ENCODE measurements at regions not wholly inside any gene's neighbourhood (a gene's known extent, or its start where the extent isn't known, plus 50 kb on each side); places are given as distances from the start of the nearest gene placed in this dataset.

DNA sequence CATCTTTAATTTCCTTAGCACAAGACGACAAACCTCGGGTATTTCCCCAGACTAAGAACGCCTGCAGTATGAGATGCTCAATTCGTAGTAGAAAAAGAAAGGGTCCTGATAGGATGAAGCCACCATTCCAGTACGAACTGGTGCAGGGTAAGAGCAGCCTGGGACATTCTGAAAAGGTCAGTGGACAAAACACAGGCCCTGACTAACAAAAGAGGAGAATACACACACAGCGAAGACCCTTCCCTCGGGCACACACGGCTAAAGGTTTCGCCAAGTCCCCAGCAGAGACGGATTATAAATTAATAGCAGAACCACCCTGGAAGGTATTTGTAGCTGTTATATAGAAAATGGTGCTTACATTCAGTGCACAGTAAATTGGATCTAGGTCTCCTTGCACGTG is 137.6 kb downstream of the SKIDA1 start:
- dilution Hi-C loops (cut with MboI; ENCODE audit: extremely low pct_ligation_motif_present, low sequenced_read_pairs) = no loop called here
- TF ChIP-seq CTCF (optimal IDR thresholded peaks at IDR 0.05 in 1 of 3, IDR thresholded peaks at IDR 0.05 in 1 of 3, conservative IDR thresholded peaks at IDR 0.05 in 1 of 3; ENCODE audit: extremely low read depth in 1 of 3, insufficient read depth in 2 of 3, low read length in 3 of 3) (no peak), EZH2 (IDR thresholded peaks at IDR 0.05; ENCODE audit: low read length) (no peak)
- DNase-seq (ENCODE audit: low read depth, low spot score) = no peak
- Histone ChIP-seq H3K4me2 (ENCODE audit: control insufficient read depth, extremely low read depth, insufficient read depth, low read depth, low read length) (no peak overlapping the region), H3K79me2 (ENCODE audit: control insufficient read depth, insufficient read depth, low read length) (no peaks in the 10 kb centered on the region), H2AFZ (ENCODE audit: control insufficient read depth, low read length) (no peak overlapping the region), H3K4me3 (ENCODE audit: control insufficient read depth in 2 of 3, extremely low read depth in 1 of 3, insufficient read depth in 2 of 3, low read depth in 1 of 3, low read length in 3 of 3) (no peak overlapping the region), H3K9me3 (ENCODE audit: control insufficient read depth, low read depth, low read length) (no peaks in the 10 kb centered on the region), H3K9ac (ENCODE audit: control insufficient read depth, extremely low read depth, insufficient read depth, low read length) (no peak overlapping the region), H3K9me1 (ENCODE audit: control insufficient read depth, extremely low read depth, insufficient read depth, low read length) (no peaks in the 10 kb centered on the region), H3K4me1 (ENCODE audit: control insufficient read depth, extremely low read depth, insufficient read depth, low read length) (no peaks in the 10 kb centered on the region), H3K27me3 (ENCODE audit: control insufficient read depth, extremely low read depth, insufficient read depth, low read length) (no peaks in the 10 kb centered on the region), H4K20me1 (ENCODE audit: control insufficient read depth, extremely low read depth, insufficient read depth, low read length) (no peaks in the 10 kb centered on the region), H3K36me3 (ENCODE audit: control insufficient read depth in 2 of 2, extremely low read depth in 1 of 2, insufficient read depth in 2 of 2, low read length in 2 of 2) (no peaks in the 10 kb centered on the region), H3K27ac (ENCODE audit: control insufficient read depth, insufficient read depth, low read length) (no peak overlapping the region)
- FAIRE-seq = no peak

DNA sequence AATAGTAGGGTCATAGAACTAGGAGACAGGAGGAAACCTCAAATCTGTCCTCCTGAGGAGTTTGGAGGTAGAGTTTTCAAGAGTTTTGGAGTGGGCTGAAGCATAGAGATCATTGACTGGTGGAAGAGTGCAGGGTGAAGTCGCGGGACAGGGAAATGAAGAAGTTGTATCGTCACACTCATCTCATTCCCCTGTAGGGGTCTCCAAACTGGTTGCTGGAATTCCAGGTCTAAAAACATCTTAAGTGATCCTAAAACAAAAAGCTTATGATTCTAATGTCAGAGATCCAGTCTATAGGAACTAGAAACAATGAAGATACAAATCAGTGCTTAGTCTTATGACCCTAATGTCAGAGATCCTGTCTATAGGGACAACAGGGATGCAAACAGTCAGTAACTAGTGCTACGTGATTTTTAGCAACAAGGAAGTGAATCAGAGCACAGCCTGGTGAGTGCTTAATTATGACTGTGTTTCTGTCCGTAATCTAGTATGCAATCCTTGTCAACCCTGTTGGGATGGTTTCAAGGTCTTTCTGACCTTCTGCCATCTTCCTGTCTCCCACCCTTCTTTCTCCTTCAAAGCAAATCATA is 139.4 kb downstream of the SKIDA1 start:
- DNase-seq (ENCODE audit: low read depth, low spot score) = no peak
- TF ChIP-seq CTCF (optimal IDR thresholded peaks at IDR 0.05 in 1 of 3, IDR thresholded peaks at IDR 0.05 in 1 of 3, conservative IDR thresholded peaks at IDR 0.05 in 1 of 3; ENCODE audit: extremely low read depth in 1 of 3, insufficient read depth in 2 of 3, low read length in 3 of 3) (no peak), EZH2 (IDR thresholded peaks at IDR 0.05; ENCODE audit: low read length) (no peak)
- dilution Hi-C loops (cut with MboI; ENCODE audit: extremely low pct_ligation_motif_present, low sequenced_read_pairs) = no loop called here
- H3K4me1 ChIP-seq (ENCODE audit: control insufficient read depth, extremely low read depth, insufficient read depth, low read length) = no peaks in the 10 kb centered on the region
- no peak overlapping the region for H3K4me3 ChIP-seq (ENCODE audit: control insufficient read depth in 2 of 3, extremely low read depth in 1 of 3, insufficient read depth in 2 of 3, low read depth in 1 of 3, low read length in 3 of 3)
- no peak overlapping the region for H3K4me2 ChIP-seq (ENCODE audit: control insufficient read depth, extremely low read depth, insufficient read depth, low read depth, low read length)
- no peaks in the 10 kb centered on the region for H4K20me1 ChIP-seq (ENCODE audit: control insufficient read depth, extremely low read depth, insufficient read depth, low read length)
- H3K9me3 ChIP-seq (ENCODE audit: control insufficient read depth, low read depth, low read length) = no peaks in the 10 kb centered on the region
- H3K36me3 ChIP-seq (ENCODE audit: control insufficient read depth in 2 of 2, extremely low read depth in 1 of 2, insufficient read depth in 2 of 2, low read length in 2 of 2) = no peaks in the 10 kb centered on the region
- H3K9me1 ChIP-seq (ENCODE audit: control insufficient read depth, extremely low read depth, insufficient read depth, low read length) = no peaks in the 10 kb centered on the region
- no peaks in the 10 kb centered on the region for H3K27me3 ChIP-seq (ENCODE audit: control insufficient read depth, extremely low read depth, insufficient read depth, low read length)
- H3K27ac ChIP-seq (ENCODE audit: control insufficient read depth, insufficient read depth, low read length) = no peak overlapping the region
- no peaks in the 10 kb centered on the region for H3K79me2 ChIP-seq (ENCODE audit: control insufficient read depth, insufficient read depth, low read length)
- no peak overlapping the region for H3K9ac ChIP-seq (ENCODE audit: control insufficient read depth, extremely low read depth, insufficient read depth, low read length)
- peak; percentile 17 for FAIRE-seq
- peak overlapping the region; percentile 34 for H2AFZ ChIP-seq (ENCODE audit: control insufficient read depth, low read length)

Measured in keratinocyte (primary cell).